ENCODE measurements at regions not wholly inside any gene's neighbourhood (a gene's known extent, or its start where the extent isn't known, plus 50 kb on each side); places are given as distances from the start of the nearest gene placed in this dataset.

GRCh38 chr5:52469835-52470234 lies 317.9 kb upstream of the ITGA1 start:
- TF ChIP-seq EZH2phosphoT487 (IDR thresholded peaks at IDR 0.05) (no peak), CTCF (IDR thresholded peaks at IDR 0.05) (no peak)

Data from neural progenitor cell (in vitro differentiated cells).